Right lobe of liver (tissue), 4 donors: ENCODE measurements at regions not wholly inside any gene's neighbourhood (a gene's known extent, or its start where the extent isn't known, plus 50 kb on each side); places are given as distances from the start of the nearest gene placed in this dataset.

ENCODE experiments used
- CTCF ChIP-seq, 4 donors: fragments of 200-600 bp in 3 of 4; fragments of 450-650 bp in 1 of 4; IDR thresholded peaks; one replicate each; pipeline versions ENCODE4 v1.5.1 to v1.8.0; 2016 to 2022; ENCODE audit warnings: antibody characterized with exemption in 4 of 4, mild to moderate bottlenecking in 2 of 4
- POLR2A ChIP-seq: fragments of 450-650 bp; IDR thresholded peaks from one replicate; pipeline ENCODE4 v1.6.1; 2017; ENCODE audit warnings: antibody characterized with exemption, mild to moderate bottlenecking
- donor health status: DM: no; HTN: no; CAD: no.
- donor health status: DM: no; HTN: no; CAD: no.
- donor health status: DM: no; HTN: yes; CAD: no.

GRCh38 chr18:56003009-56003719 lies 415.2 kb upstream of the TCF4 start:
- no peak for TF ChIP-seq CTCF (IDR thresholded peaks at IDR 0.05)
- no peak for TF ChIP-seq POLR2A
